ENCODE measurements at regions not wholly inside any gene's neighbourhood (a gene's known extent, or its start where the extent isn't known, plus 50 kb on each side); places are given as distances from the start of the nearest gene placed in this dataset.
"Not testable (repeated sequence)": the region's sequence is repeated elsewhere in the genome, so short reads cannot be mapped to it uniquely, and the experiment has no call there.

DNA sequence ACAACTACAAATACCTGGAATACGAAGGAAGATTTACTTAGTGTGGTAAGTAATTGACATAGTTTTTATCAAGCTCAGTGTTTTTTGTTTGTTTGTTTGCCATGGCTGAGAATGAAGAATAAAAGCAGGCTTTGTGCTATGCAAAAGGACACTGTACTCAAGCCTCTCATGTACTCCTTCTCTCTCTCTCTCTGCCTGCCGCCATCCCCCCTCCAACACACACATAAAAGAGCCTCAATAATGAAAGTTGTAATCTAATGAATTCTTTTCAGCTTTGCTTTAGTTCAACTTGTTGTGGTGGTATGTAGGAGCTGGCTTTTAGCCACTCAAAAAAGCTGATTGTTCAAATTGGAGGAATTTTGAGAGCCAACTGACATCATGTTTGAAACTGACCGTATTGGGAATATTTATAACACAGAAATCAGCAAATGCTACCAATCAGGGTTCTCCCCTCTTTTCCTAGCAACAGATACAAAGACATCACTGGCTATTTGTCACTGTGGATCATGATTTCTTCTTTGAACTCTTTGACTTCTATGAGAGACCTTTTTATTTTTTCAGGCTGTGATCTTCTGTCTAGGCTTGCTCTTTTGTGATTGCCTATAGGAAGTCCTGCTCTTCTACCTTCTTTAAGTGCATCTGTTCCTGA is 1148.8 kb downstream of the RAPGEF2 start:
- no peak for DNase-seq

DNA sequence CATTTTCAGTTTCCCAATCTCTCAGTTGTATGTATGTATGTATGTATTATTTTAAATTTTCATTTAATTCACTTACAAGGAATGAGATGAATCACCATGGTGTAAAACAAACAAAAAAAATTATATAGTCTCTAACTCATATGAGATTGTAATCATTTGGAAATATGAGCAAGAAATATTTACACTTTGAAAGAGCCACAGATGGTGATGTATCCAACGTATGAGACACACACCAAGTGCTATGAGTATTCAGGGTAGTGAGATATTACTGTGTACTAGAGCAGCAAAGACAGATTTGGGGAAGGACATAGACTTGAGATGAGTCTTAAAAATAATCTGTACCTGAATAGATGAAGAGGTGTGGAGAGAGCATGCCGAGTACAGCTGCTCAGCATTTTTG is 1154.4 kb downstream of the RAPGEF2 start:
- no peak for DNase-seq

DNA sequence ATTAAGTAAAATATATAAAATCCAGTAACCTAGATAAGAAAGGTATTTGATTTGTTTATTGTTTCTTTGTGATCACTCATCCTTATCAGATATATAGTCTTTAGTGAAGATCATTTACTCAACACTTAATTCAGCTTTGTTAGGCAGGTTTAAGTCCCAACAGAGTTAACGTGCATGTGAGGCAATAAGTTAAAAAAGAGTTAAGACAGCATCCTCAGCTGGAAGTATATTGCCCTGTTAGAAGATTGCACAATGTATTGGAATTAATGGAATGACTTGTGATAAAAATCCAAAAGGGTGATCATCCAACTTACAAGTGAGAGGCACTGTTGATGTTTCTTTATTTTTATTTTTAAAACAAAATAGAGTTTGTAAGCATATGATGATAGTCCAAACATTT is 1162.1 kb downstream of the RAPGEF2 start:
- no peak for DNase-seq

DNA sequence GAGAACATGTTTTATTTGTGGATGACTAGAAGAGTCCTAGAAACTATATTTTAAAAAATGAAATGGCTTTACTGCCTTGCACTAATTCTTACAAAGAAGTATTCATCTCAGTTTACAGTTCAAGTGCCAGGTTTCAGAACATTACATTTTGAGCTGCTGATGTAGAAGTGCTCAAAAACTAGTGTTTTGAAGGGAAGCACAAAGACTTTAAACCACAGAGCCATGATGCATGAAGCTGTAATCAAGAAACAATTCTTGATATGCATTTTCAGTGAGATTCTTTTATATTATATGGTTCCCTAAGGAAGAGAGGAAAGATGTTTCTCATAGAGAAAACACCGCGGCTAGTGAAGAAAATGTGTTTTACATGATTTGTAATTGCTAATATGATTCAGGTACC is 1163.0 kb downstream of the RAPGEF2 start:
- DNase-seq: no peak

DNA sequence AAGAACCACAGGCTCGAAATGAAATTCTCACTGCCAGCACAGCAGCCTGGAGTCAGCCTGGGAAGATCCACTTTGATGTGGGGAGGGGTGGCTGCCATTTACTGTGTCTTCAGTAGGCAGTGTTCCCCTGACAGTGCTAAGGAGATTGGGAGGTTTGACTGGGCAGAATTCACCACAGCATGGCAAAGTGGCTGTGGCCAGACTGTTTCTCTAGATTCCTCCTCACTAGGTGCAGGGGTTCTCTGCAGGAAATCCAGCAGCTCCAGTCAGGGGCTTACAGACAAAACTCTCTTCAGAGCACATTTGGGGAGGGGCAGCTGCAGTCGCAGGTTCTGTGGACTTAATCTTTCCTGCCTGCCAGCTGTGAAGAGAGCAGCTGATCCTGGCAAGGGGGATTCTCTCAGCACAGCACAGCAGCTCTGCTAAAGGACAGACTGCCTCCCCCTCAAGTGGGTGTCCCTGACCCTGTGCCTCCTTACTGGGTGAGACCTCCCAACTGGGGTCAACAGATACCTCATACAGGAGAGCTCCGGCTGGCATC is 1174.0 kb downstream of the RAPGEF2 start:
- DNase-seq: no peak

DNA sequence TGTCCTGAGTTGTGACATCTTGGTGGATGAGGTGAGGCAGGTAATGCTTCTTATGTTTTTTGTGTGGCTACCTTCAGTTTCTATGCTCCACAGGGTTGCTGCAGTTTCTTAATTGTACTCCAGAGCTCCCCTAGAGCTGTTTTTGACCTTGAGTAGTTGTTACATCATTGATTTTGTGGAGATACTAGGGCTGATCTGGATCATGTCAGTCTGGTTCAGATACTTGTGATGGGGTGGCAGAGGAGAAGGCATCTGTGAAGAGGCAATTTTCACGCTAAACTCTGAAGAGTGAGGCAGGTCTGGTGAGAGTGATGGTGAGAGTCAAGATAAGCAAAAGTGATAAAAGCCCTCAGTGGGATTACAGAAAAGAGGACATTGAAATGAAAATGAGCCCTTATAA is 1180.2 kb downstream of the RAPGEF2 start:
- DNase-seq: no peak

DNA sequence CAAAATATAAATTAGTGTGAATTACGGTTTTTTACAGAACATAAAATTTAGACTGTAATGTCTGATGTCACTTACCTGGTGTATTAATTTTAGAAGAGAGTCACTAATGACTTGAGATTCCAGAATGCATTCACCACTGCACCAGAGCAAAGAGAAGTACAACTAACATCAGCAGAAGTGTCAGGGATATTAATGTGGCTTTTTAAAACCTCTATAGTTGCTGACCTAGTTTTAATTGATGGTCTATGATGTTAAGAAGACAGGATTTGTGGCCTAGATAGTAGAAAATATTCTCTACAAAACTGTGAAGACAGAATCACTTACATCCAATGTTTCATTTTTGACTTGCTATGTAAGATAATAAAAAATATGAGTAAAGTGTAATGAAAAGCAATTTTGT is 1181.6 kb downstream of the RAPGEF2 start:
- no peak for DNase-seq

DNA sequence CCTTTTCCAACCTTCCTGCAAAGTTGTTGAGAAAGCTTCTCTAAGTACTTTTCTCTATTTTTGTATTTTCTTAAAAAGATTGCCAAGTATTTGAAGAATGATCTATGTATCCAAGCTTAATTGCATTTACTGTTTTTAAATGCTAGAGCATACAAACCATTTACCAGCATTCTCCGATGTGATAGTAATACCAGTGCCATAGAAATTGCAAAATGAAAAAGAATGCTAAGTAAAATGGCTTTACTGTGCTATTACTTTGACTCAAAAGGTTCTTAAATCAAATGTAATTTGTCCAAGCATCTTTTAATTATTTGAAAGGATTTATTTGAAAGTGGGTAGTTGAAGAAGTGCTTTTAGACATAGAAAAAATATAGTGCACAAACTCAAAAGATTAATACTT is 1183.2 kb downstream of the RAPGEF2 start:
- DNase-seq: no peak

DNA sequence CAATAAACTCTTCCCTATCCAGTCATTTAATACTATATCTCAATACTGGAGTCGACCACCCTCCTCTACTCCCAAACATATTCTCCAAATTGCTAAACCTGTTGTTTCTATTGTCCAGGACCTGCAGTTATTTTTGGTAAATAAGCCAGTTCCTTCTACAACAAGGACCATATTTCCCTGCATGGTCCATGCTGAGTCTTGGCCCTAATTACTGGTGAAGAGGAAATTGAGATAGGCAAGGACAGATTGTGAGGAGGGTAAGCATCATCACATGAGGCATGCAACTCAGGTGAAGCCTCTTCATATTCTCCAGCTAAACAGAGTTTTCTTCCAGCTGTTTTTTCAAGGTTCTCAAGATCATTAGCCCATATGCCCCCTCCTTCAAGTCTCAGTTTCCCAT is 1193.6 kb downstream of the RAPGEF2 start:
- DNase-seq: no peak

DNA sequence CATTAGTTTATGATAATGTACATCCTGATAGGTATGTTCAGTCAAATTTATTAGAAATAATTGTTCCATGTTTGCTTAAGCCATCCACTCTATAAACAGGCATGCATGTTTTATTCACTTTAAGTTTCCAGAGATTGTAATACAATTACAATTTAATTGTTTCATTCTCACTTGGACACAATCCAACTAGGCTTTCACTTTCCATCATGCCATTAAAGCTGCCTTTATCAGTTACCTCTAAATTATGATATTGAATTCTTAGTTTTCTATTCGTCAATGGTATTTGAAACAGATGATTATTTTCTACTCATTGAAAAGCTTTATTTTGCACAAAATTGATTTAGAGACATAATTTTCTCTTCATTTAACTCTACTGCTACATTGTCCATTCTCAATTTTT is 1196.3 kb downstream of the RAPGEF2 start:
- no peak for DNase-seq

DNA sequence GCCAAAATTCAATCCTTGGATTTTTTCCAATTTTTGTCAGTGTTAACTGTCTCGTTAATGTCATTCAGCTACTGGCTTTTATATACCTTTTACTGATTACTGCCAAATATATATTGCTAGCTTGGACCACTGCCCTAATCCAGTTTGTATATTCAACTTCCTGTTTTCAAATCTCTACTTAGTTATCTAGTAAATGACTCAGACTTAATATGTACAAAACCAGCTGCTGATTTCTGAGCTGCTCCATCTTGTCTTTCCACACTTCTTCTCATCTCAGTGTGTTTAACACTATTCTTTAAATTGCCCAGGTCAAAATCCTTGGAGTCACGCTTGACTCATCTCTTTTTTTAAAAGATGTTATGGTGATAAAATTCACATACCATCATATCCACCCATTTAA is 1196.7 kb downstream of the RAPGEF2 start:
- peak in 1 of 2 experiments; percentile 9 for DNase-seq

DNA sequence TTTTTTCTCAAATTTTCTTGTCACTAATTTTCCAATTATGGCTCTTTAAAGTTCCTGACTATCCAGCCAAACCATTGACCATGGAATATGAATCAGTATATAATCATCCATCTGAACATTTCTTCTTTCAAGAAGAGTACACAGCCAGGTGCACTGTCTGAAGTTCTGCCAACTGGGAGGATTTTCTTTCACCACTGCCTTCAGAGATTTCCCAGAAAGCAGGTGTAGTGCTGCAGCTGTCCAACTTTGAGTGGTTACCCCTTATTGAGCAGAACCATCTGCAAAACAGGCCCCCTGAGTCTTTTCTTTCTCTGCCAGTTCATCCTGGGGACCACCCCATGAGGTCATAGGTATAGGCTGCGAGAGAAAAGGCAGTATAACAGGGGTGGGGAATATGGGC is 1213.2 kb downstream of the RAPGEF2 start:
- DNase-seq: no peak

DNA sequence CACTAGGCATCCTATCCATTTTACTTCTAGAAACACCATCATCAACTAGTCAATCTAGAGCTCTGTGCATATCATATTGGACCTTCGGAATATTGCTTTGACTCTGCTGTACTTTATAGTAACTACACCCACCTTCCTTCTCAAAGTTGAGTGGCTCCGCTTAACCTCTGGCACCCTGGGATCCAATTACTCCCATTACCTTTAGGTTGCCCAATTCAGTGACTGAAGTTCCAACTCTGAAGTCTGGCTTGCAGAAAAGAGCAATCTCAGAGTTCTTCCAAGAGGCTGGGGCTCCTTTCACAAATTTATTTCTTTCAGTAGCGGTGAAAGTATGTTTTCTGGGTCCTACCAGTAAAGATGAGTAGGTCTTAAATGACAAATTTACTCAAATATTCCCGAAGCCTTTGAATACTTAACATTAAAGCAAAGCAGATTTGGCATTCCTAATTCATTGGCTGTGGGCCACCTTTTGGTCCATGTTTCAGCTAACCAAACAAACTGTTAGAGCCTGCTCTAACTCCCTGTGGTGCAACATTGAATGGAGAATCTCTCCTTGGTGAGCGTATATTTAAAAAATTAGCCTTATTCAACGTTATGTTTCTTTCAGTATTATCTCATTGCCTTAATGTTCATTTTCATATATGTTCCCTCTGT is 1215.8 kb downstream of the RAPGEF2 start:
- DNase-seq: no peak

DNA sequence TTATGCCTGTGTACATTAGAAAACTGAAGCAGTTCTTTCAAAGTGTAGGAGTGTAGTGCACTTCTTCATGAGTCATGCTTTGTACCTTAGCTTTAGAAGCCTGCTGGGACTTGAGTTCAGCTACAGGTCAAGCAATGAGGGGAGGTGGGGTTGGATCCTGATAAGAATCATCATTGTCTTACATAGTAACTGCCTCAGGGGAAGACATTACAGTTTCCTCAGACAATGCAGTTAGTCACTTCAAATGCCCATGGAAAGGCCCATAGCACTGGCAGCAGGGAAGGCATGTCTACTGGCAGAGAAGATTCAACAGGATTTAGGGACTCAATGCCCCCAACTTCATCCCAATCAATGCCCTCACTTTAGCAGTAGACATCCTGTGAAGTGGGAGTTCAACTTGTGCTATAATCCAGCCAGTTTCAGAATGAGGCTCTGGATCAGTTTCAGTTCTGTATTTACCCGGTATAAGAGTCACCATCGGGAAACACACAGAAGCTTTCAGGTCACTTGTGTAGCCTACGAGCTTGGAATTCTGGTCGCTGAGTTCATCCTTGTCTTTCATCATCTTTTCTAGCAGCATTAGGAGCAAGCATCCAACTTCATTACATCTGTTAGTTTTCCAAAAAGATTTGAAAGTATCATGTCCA is 1216.5 kb downstream of the RAPGEF2 start:
- no peak for DNase-seq

DNA sequence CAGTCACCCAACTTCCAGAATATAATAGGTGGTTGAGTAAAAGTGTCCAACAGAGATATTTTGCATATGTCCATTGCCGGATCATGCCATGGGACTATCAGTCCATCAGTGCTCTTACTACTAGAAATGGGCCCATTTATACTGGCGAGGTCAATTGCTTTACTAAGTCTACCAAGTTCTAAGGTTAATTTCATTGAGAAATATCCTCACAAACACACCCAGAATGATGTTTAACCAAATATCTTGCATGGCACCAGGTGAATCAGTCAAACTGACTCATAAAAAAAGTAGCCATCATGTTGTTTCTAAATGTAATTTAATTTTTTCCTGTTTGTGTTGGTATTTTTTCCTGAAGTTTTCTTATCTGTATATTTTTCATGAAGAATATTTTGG is 1217.0 kb downstream of the RAPGEF2 start:
- DNase-seq: no peak

DNA sequence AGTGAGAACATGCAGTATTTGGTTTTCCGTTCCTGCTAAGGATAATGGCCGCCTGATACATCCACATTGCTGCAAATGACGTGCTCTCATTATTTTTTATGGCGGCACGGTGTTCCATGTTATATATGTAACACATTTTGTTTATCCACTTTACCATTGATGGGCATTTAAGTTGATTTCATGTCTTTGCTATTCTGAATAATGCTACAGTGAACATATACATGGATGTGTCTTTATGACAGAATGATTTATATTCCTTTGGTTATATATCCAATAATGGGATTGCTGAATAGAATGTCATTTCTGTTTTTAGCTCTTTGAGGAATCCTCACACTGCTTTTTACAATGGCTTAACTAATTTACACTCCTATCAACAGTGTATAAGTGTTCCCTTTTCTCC is 1223.2 kb downstream of the RAPGEF2 start:
- no peak for DNase-seq

DNA sequence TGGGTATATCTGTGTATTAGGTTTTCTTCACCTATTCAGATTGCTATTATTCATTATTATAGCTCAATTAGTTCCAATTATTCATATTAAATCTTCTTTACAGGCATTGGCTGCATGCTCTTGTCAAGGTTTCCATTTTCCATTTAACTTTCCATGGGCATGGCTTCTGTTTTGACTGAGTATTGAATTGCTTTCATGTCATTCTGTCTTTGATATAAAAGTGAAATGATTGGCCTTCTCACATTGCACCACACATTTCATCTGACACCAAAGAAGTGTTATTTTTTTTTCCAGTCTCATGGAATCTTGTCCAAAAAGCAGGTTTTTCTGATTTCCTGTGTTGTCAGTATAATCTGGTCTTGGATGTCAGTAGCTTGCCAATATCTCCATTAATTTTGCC is 1244.3 kb downstream of the RAPGEF2 start:
- DNase-seq: no peak

DNA sequence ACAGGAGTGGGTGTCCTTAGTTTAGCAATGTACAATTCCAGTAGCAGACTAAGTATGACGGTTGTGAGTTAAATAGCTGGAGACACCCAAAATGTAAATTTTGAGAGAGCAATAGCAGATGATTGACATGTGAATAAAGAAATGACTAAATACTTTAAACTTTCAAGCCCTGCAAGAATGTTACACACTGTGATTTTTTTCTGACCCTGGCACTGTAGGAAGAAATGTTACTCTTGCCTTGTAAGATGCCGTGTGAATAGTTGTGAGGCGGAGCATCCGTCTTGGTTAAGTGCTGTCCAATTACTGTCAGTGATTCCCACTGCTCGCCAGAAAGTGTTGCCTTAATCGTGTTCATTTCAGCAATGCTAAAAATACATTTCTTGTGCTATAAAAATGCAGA is 1248.1 kb downstream of the RAPGEF2 start:
- no peak for DNase-seq

DNA sequence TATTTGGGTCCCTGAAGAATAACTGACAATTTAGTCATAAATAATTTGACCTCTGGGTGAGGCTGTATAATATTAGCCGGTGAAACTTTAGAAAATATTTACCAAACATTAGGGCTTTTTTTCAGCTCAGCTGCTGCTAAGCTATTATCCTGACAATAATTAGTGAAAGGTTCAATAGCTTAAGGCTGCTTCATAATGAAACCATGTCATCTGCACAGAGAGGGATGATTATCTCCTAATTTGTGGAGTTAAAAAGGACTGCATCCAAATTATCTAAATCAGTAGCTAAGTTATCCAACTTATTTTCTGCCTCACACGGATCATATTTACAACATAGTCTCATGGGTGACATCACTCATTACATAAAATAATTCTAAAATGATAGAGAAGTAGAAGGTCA is 1249.8 kb downstream of the RAPGEF2 start:
- DNase-seq: no peak

DNA sequence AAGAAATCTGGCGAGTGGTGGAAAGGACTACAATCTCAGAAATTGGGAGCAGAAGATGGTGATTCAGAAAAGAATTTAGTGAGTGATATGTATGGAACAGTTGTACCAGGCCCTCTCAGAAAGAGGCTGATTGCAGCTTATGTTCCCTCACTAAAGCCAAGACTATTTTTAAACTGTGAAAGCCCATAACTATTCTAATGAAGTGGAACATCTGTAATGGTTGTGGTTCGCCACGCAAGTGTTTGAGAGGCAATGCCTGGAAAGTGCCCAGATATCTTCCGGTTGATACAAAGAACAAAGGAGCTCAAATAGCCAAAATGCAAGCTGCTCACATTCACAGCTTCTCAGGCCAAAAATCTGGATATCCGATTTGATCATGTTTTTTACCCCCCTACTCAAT is 1250.7 kb downstream of the RAPGEF2 start:
- DNase-seq: no peak

DNA sequence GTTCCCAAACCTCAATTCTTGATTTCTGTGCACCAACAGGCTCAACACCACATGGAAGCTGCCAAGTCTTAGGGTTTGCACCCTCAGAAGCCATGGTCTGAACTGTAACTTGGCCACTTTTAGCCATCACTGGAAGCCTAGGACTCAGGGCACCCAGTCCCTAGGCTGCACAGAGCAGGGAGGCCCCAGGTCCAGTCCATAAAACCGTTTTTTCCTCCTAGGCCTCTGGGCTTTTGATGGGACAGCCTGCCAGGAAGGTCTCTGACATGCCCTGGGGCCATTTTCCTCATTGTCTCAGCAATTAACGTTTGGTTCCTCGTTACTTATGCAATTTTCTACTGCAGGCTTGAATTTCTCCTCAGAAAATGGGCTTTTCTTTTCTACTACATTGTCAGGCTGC is 1259.6 kb downstream of the RAPGEF2 start:
- DNase-seq: no peak

DNA sequence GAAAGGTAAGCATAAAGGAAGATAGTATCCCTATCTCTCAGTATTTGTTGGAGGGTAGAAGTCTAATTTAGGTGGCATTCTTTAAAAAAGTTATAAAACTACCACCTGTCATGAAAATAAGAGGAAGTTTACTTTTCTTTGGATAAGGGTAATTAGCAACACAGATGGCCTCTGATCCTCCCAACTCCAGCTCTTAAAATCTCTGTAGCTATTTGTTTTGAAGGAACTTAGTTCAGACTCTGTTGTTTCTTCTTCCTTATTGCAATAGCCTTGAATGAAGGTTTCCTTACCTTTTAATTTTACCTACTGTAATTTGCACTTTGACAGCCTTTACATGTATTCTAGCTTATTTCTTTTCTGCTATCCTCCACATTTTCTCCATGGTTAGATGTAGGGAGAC is 1261.3 kb downstream of the RAPGEF2 start:
- DNase-seq: no peak

DNA sequence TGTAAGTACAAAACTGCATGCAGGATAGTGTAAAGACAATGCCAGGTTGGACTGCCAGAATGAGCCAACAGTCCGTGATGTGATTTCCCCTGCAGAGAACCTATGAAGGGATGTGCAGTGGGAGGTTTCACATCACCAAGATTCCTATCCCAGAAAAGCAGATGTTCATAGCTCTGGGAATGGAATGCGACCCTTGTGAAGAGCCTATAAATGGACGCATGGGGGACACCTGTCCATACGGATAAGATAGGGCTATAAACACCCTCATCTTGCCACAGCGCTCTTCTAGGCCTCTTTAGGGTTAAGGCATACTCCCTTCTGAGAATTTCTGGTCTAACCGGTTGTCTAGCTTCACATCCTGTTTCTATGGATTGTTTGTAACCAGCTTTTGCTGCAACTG is 1261.8 kb downstream of the RAPGEF2 start:
- not testable (repeated sequence) for DNase-seq

DNA sequence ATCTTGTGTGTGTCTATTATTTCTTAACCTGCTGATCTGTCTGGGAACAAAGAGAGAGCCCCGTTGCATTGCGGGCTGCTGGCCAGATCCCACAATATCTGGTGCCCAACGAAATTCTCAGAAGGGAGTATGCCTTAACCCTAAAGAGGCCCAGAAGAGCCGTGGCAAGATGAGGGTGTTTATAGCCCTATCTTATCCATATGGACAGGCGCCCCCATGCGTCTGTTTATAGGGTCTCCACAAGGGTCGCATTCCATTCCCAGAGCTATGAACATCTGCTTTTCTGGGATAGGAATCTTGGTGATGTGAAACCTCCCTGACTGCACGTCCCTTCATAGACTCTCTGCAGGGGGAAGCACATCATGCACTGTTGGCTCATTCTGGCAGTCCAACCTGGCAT is 1262.5 kb downstream of the RAPGEF2 start:
- not testable (repeated sequence) for DNase-seq
